ENCODE measurements at regions not wholly inside any gene's neighbourhood (a gene's known extent, or its start where the extent isn't known, plus 50 kb on each side); places are given as distances from the start of the nearest gene placed in this dataset.
A peak's percentile ranks its signal among the peaks of the same experiment; 100 is the strongest.

DNA sequence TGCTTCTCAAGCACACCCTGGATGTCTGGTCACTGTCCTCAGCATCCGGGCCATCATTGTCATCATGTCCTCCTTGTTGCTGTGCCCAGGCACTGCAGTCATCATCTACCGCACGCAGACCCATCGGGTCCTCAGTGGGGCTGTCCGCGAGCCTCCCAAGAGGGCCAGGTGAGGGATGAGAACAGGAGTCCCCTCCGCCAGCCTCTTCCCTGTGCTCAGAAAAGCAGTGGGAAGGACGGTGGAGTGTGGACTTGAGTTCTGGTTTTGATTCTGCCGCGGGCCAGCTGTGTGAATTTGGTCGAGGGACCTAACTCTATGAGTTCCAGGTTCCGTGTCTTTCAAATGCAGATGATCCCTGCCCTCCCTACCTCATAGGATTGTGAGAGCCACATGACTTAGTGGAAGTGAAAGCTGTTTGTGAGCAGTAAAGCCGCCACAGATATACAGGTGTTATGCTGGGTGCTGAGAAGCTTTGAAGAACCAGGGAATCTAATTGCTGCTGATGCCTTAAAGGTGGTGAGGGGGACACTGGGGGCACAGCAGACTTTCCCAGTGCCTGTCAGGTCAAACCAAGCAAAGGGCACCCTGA is 122.9 kb upstream of the RAP1B start:
- H3K4me1 ChIP-seq (ENCODE audit: insufficient read depth, low read length), result peaks cover 2% of the 10 kb centered on the region
- Mint-ChIP-seq H3K9me3 (no peaks in the 10 kb centered on the region), H3K27me3 (no peaks in the 10 kb centered on the region), H3K4me3 (peak overlapping the region; percentile 78), H3K27ac (no peak overlapping the region), H3K36me3 (ENCODE audit: low read depth) (no peaks in the 10 kb centered on the region), H3K4me1 (ENCODE audit: low read depth) (peaks cover 14% of the 10 kb centered on the region)
- CTCF ChIA-PET, result no interaction called here
- POLR2A ChIA-PET, result interaction anchor here (0.6 kb wide), 1 partner anchor 198 kb away, joined by 4 read pairs; no protein-coding TSS in a partner anchor
- intact Hi-C loops (cut with DNase I, micrococcal nuclease), result no loop called here
- no peaks in the 10 kb centered on the region for H3K36me3 ChIP-seq (ENCODE audit: insufficient read depth, low read length)
- no peaks in the 10 kb centered on the region for H3K27me3 ChIP-seq (ENCODE audit: control insufficient read depth in 1 of 2, insufficient read depth in 2 of 2, low read length in 2 of 2)
- TF ChIP-seq, protein P1, sequence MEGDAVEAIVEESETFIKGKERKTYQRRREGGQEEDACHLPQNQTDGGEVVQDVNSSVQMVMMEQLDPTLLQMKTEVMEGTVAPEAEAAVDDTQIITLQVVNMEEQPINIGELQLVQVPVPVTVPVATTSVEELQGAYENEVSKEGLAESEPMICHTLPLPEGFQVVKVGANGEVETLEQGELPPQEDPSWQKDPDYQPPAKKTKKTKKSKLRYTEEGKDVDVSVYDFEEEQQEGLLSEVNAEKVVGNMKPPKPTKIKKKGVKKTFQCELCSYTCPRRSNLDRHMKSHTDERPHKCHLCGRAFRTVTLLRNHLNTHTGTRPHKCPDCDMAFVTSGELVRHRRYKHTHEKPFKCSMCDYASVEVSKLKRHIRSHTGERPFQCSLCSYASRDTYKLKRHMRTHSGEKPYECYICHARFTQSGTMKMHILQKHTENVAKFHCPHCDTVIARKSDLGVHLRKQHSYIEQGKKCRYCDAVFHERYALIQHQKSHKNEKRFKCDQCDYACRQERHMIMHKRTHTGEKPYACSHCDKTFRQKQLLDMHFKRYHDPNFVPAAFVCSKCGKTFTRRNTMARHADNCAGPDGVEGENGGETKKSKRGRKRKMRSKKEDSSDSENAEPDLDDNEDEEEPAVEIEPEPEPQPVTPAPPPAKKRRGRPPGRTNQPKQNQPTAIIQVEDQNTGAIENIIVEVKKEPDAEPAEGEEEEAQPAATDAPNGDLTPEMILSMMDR (IDR thresholded peaks at IDR 0.05), result no peak
- no peak for DNase-seq
- peak; percentile 65 for ATAC-seq (ENCODE audit: poor library complexity)
- H3K27ac ChIP-seq (ENCODE audit: low read depth in 1 of 2, low read length in 2 of 2), result no peak overlapping the region
- H3K9me3 ChIP-seq (ENCODE audit: control insufficient read depth in 1 of 2, insufficient read depth in 1 of 2, low read length in 2 of 2), result peaks cover 0 to 7% of the 10 kb centered on the region in 2 experiments
- no peak overlapping the region for H3K4me3 ChIP-seq (ENCODE audit: low read length)

DNA sequence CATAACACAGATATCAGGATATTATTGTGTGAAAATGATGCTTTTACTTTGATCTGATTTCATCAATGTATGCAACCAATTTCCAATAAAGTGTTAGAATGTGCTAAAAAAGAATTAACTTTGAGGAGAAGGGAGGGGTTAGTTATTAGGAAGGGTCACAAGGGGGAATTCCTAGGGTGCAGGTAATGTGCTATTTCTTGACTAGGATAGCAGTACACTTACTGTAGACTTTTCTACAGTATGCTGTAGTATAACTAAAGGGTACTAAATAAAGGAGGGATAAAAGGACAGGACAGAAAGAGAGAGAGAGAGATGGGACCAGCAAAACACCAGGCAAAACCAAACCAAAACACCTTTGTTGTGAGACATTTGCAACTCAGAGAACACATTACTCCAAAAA is 121.4 kb upstream of the RAP1B start:
- intact Hi-C loops (cut with DNase I, micrococcal nuclease), result no loop called here
- H3K27ac Mint-ChIP-seq, result no peak overlapping the region
- no peaks in the 10 kb centered on the region for H3K27me3 ChIP-seq (ENCODE audit: control insufficient read depth in 1 of 2, insufficient read depth in 2 of 2, low read length in 2 of 2)
- ChIA-PET CTCF (no interaction called here), POLR2A (no interaction called here)
- ATAC-seq (ENCODE audit: poor library complexity), result no peak
- no peak overlapping the region for H3K4me3 Mint-ChIP-seq
- H3K9me3 Mint-ChIP-seq, result no peaks in the 10 kb centered on the region
- H3K4me1 Mint-ChIP-seq (ENCODE audit: low read depth), result peaks cover 6% of the 10 kb centered on the region
- no peak overlapping the region for H3K4me3 ChIP-seq (ENCODE audit: low read length)
- no peaks in the 10 kb centered on the region for H3K36me3 Mint-ChIP-seq (ENCODE audit: low read depth)
- no peak for DNase-seq
- TF ChIP-seq, protein P1 (IDR thresholded peaks at IDR 0.05), result no peak
- no peak overlapping the region for H3K27ac ChIP-seq (ENCODE audit: low read depth in 1 of 2, low read length in 2 of 2)
- no peaks in the 10 kb centered on the region for H3K27me3 Mint-ChIP-seq
- peaks cover 0 to 7% of the 10 kb centered on the region in 2 experiments for H3K9me3 ChIP-seq (ENCODE audit: control insufficient read depth in 1 of 2, insufficient read depth in 1 of 2, low read length in 2 of 2)
- no peaks in the 10 kb centered on the region for H3K4me1 ChIP-seq (ENCODE audit: insufficient read depth, low read length)
- H3K36me3 ChIP-seq (ENCODE audit: insufficient read depth, low read length), result no peaks in the 10 kb centered on the region

DNA sequence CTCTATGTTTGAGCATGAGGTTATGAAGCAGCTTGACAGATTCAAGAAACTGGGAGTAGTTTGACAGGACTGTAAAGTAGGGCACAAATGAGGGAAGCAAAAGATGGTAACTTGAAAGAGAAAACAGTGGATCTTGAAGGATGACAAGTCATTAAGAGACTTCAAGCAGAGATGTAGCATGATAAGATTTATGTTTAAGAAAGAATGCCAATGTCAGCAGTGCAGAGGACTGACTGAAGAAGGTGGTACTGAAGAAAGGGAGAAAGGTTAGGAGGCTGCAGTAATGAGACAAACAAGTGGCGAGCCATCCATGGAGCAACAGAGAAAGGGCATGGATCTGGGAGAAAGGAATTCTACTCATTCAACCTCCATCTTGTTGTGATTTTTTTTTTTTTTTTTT is 120.2 kb upstream of the RAP1B start:
- DNase-seq (no peak), ATAC-seq (ENCODE audit: poor library complexity) (no peak)
- Mint-ChIP-seq H3K4me1 (ENCODE audit: low read depth) (peaks cover 14% of the 10 kb centered on the region), H3K27me3 (no peaks in the 10 kb centered on the region), H3K9me3 (no peaks in the 10 kb centered on the region), H3K27ac (no peak overlapping the region), H3K4me3 (no peak overlapping the region), H3K36me3 (ENCODE audit: low read depth) (no peaks in the 10 kb centered on the region)
- no peaks in the 10 kb centered on the region for H3K36me3 ChIP-seq (ENCODE audit: insufficient read depth, low read length)
- TF ChIP-seq, protein P1 (IDR thresholded peaks at IDR 0.05), result no peak
- intact Hi-C loops (cut with DNase I, micrococcal nuclease), result loop anchor here in 1 of 2 experiments (1.0 kb wide), 1 partner anchor 29 kb away; no protein-coding TSS in a partner anchor
- H3K27ac ChIP-seq (ENCODE audit: low read depth in 1 of 2, low read length in 2 of 2), result no peak overlapping the region
- H3K4me1 ChIP-seq (ENCODE audit: insufficient read depth, low read length), result no peaks in the 10 kb centered on the region
- no peak overlapping the region for H3K4me3 ChIP-seq (ENCODE audit: low read length)
- ChIA-PET CTCF (no interaction called here), POLR2A (interaction anchor here (0.7 kb wide), 1 partner anchor 21 kb away, joined by 3 read pairs; no protein-coding TSS in a partner anchor)
- no peaks in the 10 kb centered on the region for H3K27me3 ChIP-seq (ENCODE audit: control insufficient read depth in 1 of 2, insufficient read depth in 2 of 2, low read length in 2 of 2)
- peaks cover 0 to 7% of the 10 kb centered on the region in 2 experiments for H3K9me3 ChIP-seq (ENCODE audit: control insufficient read depth in 1 of 2, insufficient read depth in 1 of 2, low read length in 2 of 2)

Measured in CD4-positive, alpha-beta T cell (primary cell).